ENCODE measurements at regions not wholly inside any gene's neighbourhood (a gene's known extent, or its start where the extent isn't known, plus 50 kb on each side); places are given as distances from the start of the nearest gene placed in this dataset.
A peak's percentile ranks its signal among the peaks of the same experiment; 100 is the strongest.
"Not testable (repeated sequence)": the region's sequence is repeated elsewhere in the genome, so short reads cannot be mapped to it uniquely, and the experiment has no call there.

DNA sequence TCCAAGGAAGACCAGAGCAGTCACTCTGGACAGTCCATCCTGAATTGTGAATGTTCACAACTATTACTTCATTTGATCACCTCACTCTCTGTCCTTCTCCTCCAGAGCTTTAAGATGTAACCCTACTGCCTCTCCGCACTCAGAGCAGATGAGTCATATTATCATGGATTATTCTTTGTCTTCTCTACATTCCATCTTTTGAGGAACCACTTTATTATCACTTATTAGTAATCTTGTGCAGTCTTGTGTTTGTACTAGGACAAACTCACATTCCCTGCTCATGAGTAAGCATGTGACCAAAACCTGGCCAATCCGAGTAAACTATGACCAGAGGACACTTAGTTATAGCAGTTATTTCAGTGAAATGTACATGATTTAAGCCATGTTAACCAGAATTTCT is 401.5 kb upstream of the ADGRB3 start:
- no peak overlapping the region for H3K27ac Mint-ChIP-seq
- H3K4me3 Mint-ChIP-seq, result no peak overlapping the region
- H3K36me3 Mint-ChIP-seq (ENCODE audit: low read depth), result no peaks in the 10 kb centered on the region
- TF ChIP-seq, protein P1, sequence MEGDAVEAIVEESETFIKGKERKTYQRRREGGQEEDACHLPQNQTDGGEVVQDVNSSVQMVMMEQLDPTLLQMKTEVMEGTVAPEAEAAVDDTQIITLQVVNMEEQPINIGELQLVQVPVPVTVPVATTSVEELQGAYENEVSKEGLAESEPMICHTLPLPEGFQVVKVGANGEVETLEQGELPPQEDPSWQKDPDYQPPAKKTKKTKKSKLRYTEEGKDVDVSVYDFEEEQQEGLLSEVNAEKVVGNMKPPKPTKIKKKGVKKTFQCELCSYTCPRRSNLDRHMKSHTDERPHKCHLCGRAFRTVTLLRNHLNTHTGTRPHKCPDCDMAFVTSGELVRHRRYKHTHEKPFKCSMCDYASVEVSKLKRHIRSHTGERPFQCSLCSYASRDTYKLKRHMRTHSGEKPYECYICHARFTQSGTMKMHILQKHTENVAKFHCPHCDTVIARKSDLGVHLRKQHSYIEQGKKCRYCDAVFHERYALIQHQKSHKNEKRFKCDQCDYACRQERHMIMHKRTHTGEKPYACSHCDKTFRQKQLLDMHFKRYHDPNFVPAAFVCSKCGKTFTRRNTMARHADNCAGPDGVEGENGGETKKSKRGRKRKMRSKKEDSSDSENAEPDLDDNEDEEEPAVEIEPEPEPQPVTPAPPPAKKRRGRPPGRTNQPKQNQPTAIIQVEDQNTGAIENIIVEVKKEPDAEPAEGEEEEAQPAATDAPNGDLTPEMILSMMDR (IDR thresholded peaks at IDR 0.05; ENCODE audit: unreplicated experiment in 3 of 3), result no peak
- no peaks in the 10 kb centered on the region for H3K27me3 Mint-ChIP-seq (ENCODE audit: low read depth)
- no peaks in the 10 kb centered on the region for H3K4me1 Mint-ChIP-seq
- H3K9me3 Mint-ChIP-seq, result no peaks in the 10 kb centered on the region

DNA sequence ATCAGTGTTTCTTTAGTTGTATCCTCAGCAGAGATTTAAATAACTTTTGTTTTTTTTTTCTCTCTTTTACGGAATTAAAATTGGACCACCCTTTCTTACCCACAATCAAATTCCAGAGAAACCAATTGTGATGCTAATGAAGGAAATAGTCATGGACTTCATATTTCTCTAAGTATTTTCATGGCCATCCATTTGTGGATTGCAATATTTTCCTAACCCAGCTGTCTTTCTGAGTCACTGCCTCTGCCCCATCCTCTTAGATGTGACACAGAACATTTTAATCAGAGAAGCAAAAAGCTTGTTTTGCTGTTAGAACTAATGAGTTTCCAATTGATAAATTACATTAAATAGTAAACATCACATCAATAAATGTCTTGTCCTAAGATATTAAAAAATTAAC is 405.5 kb upstream of the ADGRB3 start:
- Mint-ChIP-seq H3K9me3 (no peaks in the 10 kb centered on the region), H3K36me3 (ENCODE audit: low read depth) (no peaks in the 10 kb centered on the region), H3K4me3 (no peak overlapping the region), H3K27me3 (ENCODE audit: low read depth) (no peaks in the 10 kb centered on the region), H3K27ac (no peak overlapping the region), H3K4me1 (no peaks in the 10 kb centered on the region)
- TF ChIP-seq, protein P1 (IDR thresholded peaks at IDR 0.05; ENCODE audit: unreplicated experiment in 3 of 3), result no peak

DNA sequence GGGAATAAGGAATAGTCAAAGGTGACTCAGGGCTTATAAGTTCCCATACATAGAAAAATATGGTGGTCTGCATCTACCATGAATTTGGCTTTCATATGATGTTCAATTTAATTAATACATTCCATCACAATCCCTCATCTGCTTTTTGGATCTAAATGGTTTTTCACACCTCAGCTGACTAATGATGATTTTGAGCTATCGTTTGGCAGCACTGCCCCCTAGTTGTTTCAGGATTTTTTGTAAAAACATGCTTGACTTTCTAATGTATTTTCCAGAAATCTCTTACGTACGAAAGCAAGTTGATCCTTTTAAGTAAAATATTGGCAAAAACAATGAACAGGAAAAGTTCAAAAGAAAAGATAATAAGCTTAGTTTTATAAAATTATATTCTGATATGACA is 408.6 kb upstream of the ADGRB3 start:
- no peaks in the 10 kb centered on the region for H3K36me3 Mint-ChIP-seq (ENCODE audit: low read depth)
- no peaks in the 10 kb centered on the region for H3K9me3 Mint-ChIP-seq
- TF ChIP-seq, protein P1 (IDR thresholded peaks at IDR 0.05; ENCODE audit: unreplicated experiment in 3 of 3), result peak; percentile 36 to 63 (median 51)
- H3K4me3 Mint-ChIP-seq, result no peak overlapping the region
- no peak overlapping the region for H3K27ac Mint-ChIP-seq
- H3K27me3 Mint-ChIP-seq (ENCODE audit: low read depth), result no peaks in the 10 kb centered on the region
- H3K4me1 Mint-ChIP-seq, result no peaks in the 10 kb centered on the region

DNA sequence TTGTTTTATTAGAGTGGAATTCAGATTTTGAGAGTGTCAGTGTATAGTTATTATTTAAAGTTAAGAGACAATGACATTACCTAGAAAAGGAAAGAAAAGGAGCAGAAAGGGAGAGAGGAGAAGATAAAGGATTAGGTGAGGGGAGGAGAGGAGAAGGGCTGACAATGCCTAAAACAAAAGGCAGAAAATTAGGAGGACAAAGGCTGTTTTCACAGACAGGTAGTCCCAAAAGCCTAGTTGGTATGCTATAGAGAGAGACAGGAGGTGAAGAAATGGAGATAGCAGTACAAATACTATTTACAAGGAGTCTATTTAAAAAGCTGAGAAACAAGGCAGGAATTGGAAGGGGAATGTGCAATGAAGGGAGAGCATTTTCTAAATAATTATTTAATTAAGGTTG is 409.4 kb upstream of the ADGRB3 start:
- Mint-ChIP-seq H3K4me3 (no peak overlapping the region), H3K27ac (no peak overlapping the region), H3K36me3 (ENCODE audit: low read depth) (no peaks in the 10 kb centered on the region), H3K9me3 (no peaks in the 10 kb centered on the region), H3K4me1 (no peaks in the 10 kb centered on the region), H3K27me3 (ENCODE audit: low read depth) (no peaks in the 10 kb centered on the region)
- TF ChIP-seq, protein P1 (IDR thresholded peaks at IDR 0.05; ENCODE audit: unreplicated experiment in 3 of 3), result no peak

DNA sequence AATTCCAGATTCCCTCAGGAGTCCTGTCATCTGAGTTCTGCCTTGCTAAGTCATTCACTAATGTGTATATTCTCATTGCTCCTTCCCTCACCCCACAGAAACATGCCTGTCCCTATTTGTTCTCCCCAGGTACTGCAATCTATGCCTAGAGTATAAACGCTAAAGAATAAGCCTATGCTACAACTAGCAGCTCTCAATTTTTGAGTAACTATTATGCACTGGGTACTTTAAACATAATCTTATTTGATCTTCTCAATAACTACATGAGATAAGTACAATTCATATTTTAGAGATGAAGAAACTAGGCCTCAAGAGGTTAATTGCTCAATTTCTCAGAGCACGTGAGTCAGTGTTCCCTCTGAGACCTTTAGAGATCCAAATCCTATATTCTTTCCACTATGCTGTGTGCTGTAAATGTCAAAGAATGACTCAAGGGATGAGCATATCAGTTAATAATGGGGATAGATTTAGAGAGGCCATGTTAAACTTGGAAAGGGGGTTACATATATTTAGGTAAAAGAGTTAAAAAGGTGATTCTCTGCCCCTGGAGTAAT is 423.8 kb upstream of the ADGRB3 start:
- H3K36me3 Mint-ChIP-seq (ENCODE audit: low read depth), result no peaks in the 10 kb centered on the region
- TF ChIP-seq, protein P1 (IDR thresholded peaks at IDR 0.05; ENCODE audit: unreplicated experiment in 3 of 3), result no peak
- no peak overlapping the region for H3K4me3 Mint-ChIP-seq
- H3K4me1 Mint-ChIP-seq, result no peaks in the 10 kb centered on the region
- no peaks in the 10 kb centered on the region for H3K27me3 Mint-ChIP-seq (ENCODE audit: low read depth)
- H3K27ac Mint-ChIP-seq, result no peak overlapping the region
- H3K9me3 Mint-ChIP-seq, result peaks cover 35% of the 10 kb centered on the region

DNA sequence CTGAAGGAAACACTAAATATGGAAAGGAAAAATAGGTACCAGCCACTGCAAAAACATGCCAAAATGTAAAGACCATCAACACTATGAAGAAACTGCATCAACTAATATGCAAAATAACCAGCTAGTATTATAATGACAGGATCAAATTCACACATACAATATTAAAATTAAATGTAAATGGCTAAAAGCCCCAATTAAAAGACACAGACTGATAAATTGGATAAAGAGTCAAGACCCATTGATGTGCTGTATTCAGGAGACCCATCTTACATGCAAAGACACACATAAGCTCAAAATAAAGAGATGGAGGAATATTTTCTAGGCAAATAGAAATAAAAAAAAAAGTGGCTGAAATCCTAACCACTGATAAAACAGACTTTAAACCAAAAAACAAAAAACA is 427.5 kb upstream of the ADGRB3 start:
- H3K4me1 Mint-ChIP-seq; H3K27me3 Mint-ChIP-seq (ENCODE audit: low read depth); H3K36me3 Mint-ChIP-seq (ENCODE audit: low read depth); H3K4me3 Mint-ChIP-seq; H3K27ac Mint-ChIP-seq: not testable (repeated sequence)
- peaks cover 20% of the 10 kb centered on the region for H3K9me3 Mint-ChIP-seq

Data from nephron (organoid).